Calu3 (cell line): ENCODE measurements at regions not wholly inside any gene's neighbourhood (a gene's known extent, or its start where the extent isn't known, plus 50 kb on each side); places are given as distances from the start of the nearest gene placed in this dataset.

ENCODE experiments used
- BruUV-seq: library from RNA; stranded (reverse); fragments of 400-500 nt; replicated peaks from 2 replicates; lab custom pipeline; 2021; lab: Mats Ljungman, UMichigan
- CTCF ChIA-PET: fragments of 300-600 bp; sonication (Branson Sonifier 250); formaldehyde crosslinking; loops from one replicate; lab custom pipeline; 2022; ENCODE audit warnings: antibody characterized with exemption; lab: Charles Lee
- DNase-seq: peaks from one replicate; pipeline ENCODE4 v3.0.0; 2022
- H3K27ac Mint-ChIP-seq: one replicate; pipeline ENCODE4 v1.8.0; 2022; ENCODE audit warnings: mixed read lengths; ENCODE audit not compliant: unreplicated experiment
- H3K27me3 Mint-ChIP-seq: one replicate; pipeline ENCODE4 v1.8.0; 2022; ENCODE audit warnings: mixed read lengths; ENCODE audit not compliant: unreplicated experiment
- H3K36me3 Mint-ChIP-seq: one replicate; pipeline ENCODE4 v1.8.0; 2022; ENCODE audit warnings: mild to moderate bottlenecking, moderate library complexity, mixed read lengths; ENCODE audit not compliant: insufficient read depth, unreplicated experiment
- H3K4me1 Mint-ChIP-seq: one replicate; pipeline ENCODE4 v1.8.0; 2022; ENCODE audit warnings: mild to moderate bottlenecking, low read depth, mixed read lengths; ENCODE audit not compliant: unreplicated experiment
- H3K4me3 Mint-ChIP-seq: one replicate; pipeline ENCODE4 v1.8.0; 2022; ENCODE audit warnings: mild to moderate bottlenecking, low read depth, moderate library complexity, mixed read lengths; ENCODE audit not compliant: unreplicated experiment
- H3K9me3 Mint-ChIP-seq: one replicate; pipeline ENCODE4 v1.8.0; 2022; ENCODE audit warnings: low read depth, mixed read lengths; ENCODE audit not compliant: unreplicated experiment
- CTCF ChIP-seq: fragments of 200-600 bp; IDR thresholded peaks from one replicate; pipeline ENCODE4 v1.8.0; 2022; ENCODE audit warnings: antibody characterized with exemption; ENCODE audit not compliant: unreplicated experiment
- intact Hi-C: fragments of 100-400 bp; cut with micrococcal nuclease; formaldehyde crosslinking; loops from one replicate; pipeline ENCODE4 v1.10.0; 2022; ENCODE audit not compliant: unreplicated experiment

GRCh38 chr14:97718886-97719442, 921.8 kb downstream of the VRK1 start:
- CTCF ChIA-PET, result no interaction called here
- intact Hi-C loops, result no loop called here
- Mint-ChIP-seq H3K27ac (no peak overlapping the region), H3K9me3 (peaks cover 21% of the 10 kb centered on the region), H3K27me3 (no peaks in the 10 kb centered on the region), H3K4me1 (no peaks in the 10 kb centered on the region), H3K4me3 (no peak overlapping the region), H3K36me3 (no peaks in the 10 kb centered on the region)
- no peak for DNase-seq
- no peak for TF ChIP-seq CTCF
- BruUV-seq, result no TSS peak

GRCh38 chr14:97719931-97720330, 922.7 kb downstream of the VRK1 start:
- TF ChIP-seq CTCF, result no peak
- no peaks in the 10 kb centered on the region for H3K4me1 Mint-ChIP-seq
- H3K36me3 Mint-ChIP-seq, result no peaks in the 10 kb centered on the region
- intact Hi-C loops, result no loop called here
- H3K9me3 Mint-ChIP-seq, result peaks cover 25% of the 10 kb centered on the region
- CTCF ChIA-PET, result no interaction called here
- no TSS peak for BruUV-seq
- DNase-seq, result no peak
- no peak overlapping the region for H3K27ac Mint-ChIP-seq
- H3K4me3 Mint-ChIP-seq, result no peak overlapping the region
- no peaks in the 10 kb centered on the region for H3K27me3 Mint-ChIP-seq

GRCh38 chr14:97723351-97723750, 926.2 kb downstream of the VRK1 start:
- Mint-ChIP-seq H3K9me3 (peaks cover 28% of the 10 kb centered on the region), H3K27ac (no peak overlapping the region), H3K27me3 (no peaks in the 10 kb centered on the region), H3K4me3 (no peak overlapping the region), H3K4me1 (no peaks in the 10 kb centered on the region), H3K36me3 (no peaks in the 10 kb centered on the region)
- CTCF ChIA-PET, result no interaction called here
- no peak for DNase-seq
- intact Hi-C loops, result no loop called here
- BruUV-seq, result no TSS peak
- TF ChIP-seq CTCF, result no peak

- intact Hi-C loops, result no loop called here
- CTCF ChIA-PET, result no interaction called here
- no TSS peak for BruUV-seq
- Mint-ChIP-seq H3K27me3 (no peaks in the 10 kb centered on the region), H3K36me3 (no peaks in the 10 kb centered on the region), H3K27ac (no peak overlapping the region), H3K4me3 (no peak overlapping the region), H3K9me3 (peaks cover 28% of the 10 kb centered on the region), H3K4me1 (no peaks in the 10 kb centered on the region)
- no peak for DNase-seq
- no peak for TF ChIP-seq CTCF
These were observed 926.6 kb downstream of the VRK1 start for GRCh38 chr14:97723819-97724218.
